ENCODE measurements at regions not wholly inside any gene's neighbourhood (a gene's known extent, or its start where the extent isn't known, plus 50 kb on each side); places are given as distances from the start of the nearest gene placed in this dataset.

DNA sequence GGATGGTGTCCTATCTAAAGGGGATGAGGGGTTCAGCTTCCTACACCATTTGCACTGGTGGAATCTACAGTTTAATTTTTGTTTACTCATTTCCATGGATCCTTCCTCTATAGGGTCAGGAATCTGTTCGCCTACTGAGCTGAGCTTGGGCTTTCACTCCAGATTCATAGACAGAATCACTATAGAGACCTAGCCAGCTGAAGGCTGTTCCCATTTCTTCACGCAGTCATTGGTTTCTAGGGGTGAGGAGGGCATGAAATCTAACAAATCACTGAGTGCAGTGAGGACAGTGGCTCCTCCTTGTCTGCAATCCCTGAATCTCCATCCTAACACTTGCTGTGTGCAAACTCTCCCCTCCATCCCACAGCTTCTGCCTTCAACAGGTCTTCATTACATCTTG is 578.5 kb downstream of the TSN start:
- no peak for TF ChIP-seq POLR2A (IDR thresholded peaks at IDR 0.05)
- TF ChIP-seq, protein P1, sequence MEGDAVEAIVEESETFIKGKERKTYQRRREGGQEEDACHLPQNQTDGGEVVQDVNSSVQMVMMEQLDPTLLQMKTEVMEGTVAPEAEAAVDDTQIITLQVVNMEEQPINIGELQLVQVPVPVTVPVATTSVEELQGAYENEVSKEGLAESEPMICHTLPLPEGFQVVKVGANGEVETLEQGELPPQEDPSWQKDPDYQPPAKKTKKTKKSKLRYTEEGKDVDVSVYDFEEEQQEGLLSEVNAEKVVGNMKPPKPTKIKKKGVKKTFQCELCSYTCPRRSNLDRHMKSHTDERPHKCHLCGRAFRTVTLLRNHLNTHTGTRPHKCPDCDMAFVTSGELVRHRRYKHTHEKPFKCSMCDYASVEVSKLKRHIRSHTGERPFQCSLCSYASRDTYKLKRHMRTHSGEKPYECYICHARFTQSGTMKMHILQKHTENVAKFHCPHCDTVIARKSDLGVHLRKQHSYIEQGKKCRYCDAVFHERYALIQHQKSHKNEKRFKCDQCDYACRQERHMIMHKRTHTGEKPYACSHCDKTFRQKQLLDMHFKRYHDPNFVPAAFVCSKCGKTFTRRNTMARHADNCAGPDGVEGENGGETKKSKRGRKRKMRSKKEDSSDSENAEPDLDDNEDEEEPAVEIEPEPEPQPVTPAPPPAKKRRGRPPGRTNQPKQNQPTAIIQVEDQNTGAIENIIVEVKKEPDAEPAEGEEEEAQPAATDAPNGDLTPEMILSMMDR (IDR thresholded peaks at IDR 0.05), result no peak
- no peak for TF ChIP-seq POLR2AphosphoS5 (IDR thresholded peaks at IDR 0.05)
- TF ChIP-seq EP300 (IDR thresholded peaks at IDR 0.05), result no peak

Data from gastroesophageal sphincter (tissue), 3 donors.